CD14-positive monocyte (primary cell): ENCODE measurements at regions not wholly inside any gene's neighbourhood (a gene's known extent, or its start where the extent isn't known, plus 50 kb on each side); places are given as distances from the start of the nearest gene placed in this dataset.

Experiments
- DNase-seq, 3 donors: peaks; one replicate each; pipeline ENCODE4 v3.0.0-alpha.2; 2011 to 2022
- H2AFZ ChIP-seq: 2 replicates; pipeline ENCODE4 v1.6.0; 2012; ENCODE audit warnings: mild to moderate bottlenecking, low read depth, low read length, inconsistent platforms; ENCODE audit not compliant: insufficient read depth, poor library complexity, severe bottlenecking
- H3K27ac ChIP-seq, 2 donors: 1 replicate in 1 of 2; 2 replicates in 1 of 2; pipeline ENCODE4 v1.5.1; 2012 to 2013; ENCODE audit warnings: low read length in 2 of 2, control low read depth in 1 of 2, inconsistent platforms in 1 of 2, low read depth in 1 of 2, mild to moderate bottlenecking in 1 of 2
- H3K27me3 ChIP-seq, 2 donors: one replicate each; pipeline versions ENCODE4 v1.6.0 to v1.6.1; 2011 to 2013; ENCODE audit warnings: low read length in 2 of 2; ENCODE audit not compliant: control insufficient read depth in 2 of 2, insufficient read depth in 2 of 2
- H3K36me3 ChIP-seq, 2 donors: replicated peaks in 1 of 2; 1 replicate in 1 of 2; 2 replicates in 1 of 2; pipeline versions ENCODE4 v1.5.1 to v1.6.1; 2012 to 2013; ENCODE audit warnings: low read length in 2 of 2, control low read depth in 1 of 2, inconsistent platforms in 1 of 2, mild to moderate bottlenecking in 1 of 2; ENCODE audit not compliant: insufficient read depth in 2 of 2, control insufficient read depth in 1 of 2
- H3K4me1 ChIP-seq, 2 donors: 1 replicate in 1 of 2; 2 replicates in 1 of 2; pipeline versions ENCODE4 v1.5.1 to v1.6.1; 2012 to 2013; ENCODE audit warnings: low read length in 2 of 2, control low read depth in 1 of 2, inconsistent platforms in 1 of 2, mild to moderate bottlenecking in 1 of 2, moderate library complexity in 1 of 2; ENCODE audit not compliant: insufficient read depth in 2 of 2, control insufficient read depth in 1 of 2
- H3K4me2 ChIP-seq: replicated peaks from 2 replicates; pipeline ENCODE3; 2012; ENCODE audit warnings: low read length, moderate library complexity, mild to moderate bottlenecking; ENCODE audit not compliant: poor library complexity, severe bottlenecking; ENCODE audit errors: extremely low read depth
- H3K4me3 ChIP-seq, 3 experiments: fragments of 200-600 bp in 1 of 3; sonication (generic) in 1 of 3; replicated peaks in 1 of 3; 1 replicate in 2 of 3; 2 replicates in 1 of 3; pipeline ENCODE4 v1.5.1; 2011 to 2013; ENCODE audit warnings: low read length in 3 of 3, mild to moderate bottlenecking in 3 of 3, control low read depth in 2 of 3, low read depth in 2 of 3, inconsistent platforms in 1 of 3, moderate library complexity in 1 of 3
- H3K79me2 ChIP-seq: 2 replicates; pipeline ENCODE4 v1.6.0; 2012; ENCODE audit warnings: mild to moderate bottlenecking, control low read depth, inconsistent platforms, low read length, moderate library complexity; ENCODE audit not compliant: insufficient read depth
- H3K9ac ChIP-seq: 2 replicates; pipeline ENCODE4 v1.6.0; 2017; ENCODE audit warnings: low read length, mild to moderate bottlenecking; ENCODE audit not compliant: insufficient read depth, poor library complexity, severe bottlenecking
- H3K9me3 ChIP-seq, 2 donors: replicated peaks in 1 of 2; 1 replicate in 1 of 2; 2 replicates in 1 of 2; pipeline versions ENCODE4 v1.5.1 to v1.6.1; 2012 to 2013; ENCODE audit warnings: low read length in 2 of 2, control low read depth in 1 of 2; ENCODE audit not compliant: control insufficient read depth in 1 of 2, insufficient read depth in 1 of 2
- H4K20me1 ChIP-seq: 2 replicates; pipeline ENCODE4 v1.6.0; 2012; ENCODE audit warnings: mild to moderate bottlenecking, low read length, control low read depth, moderate library complexity; ENCODE audit not compliant: insufficient read depth
- H3K27ac Mint-ChIP-seq, 7 donors: one replicate each; pipeline ENCODE4 v1.8.0; 2020; ENCODE audit warnings: mild to moderate bottlenecking in 7 of 7, mixed read lengths in 7 of 7, moderate library complexity in 6 of 7, inconsistent platforms in 2 of 7
- H3K27me3 Mint-ChIP-seq, 3 donors: one replicate each; pipeline ENCODE4 v1.8.0; 2021 to 2022; ENCODE audit warnings: low read depth in 3 of 3, mild to moderate bottlenecking in 3 of 3, mixed read lengths in 3 of 3, moderate library complexity in 3 of 3, inconsistent platforms in 1 of 3
- H3K36me3 Mint-ChIP-seq, 2 donors: one replicate each; pipeline ENCODE4 v1.8.0; 2020; ENCODE audit warnings: mixed read lengths in 2 of 2, inconsistent platforms in 1 of 2, mild to moderate bottlenecking in 1 of 2
- H3K4me1 Mint-ChIP-seq: one replicate; pipeline ENCODE4 v1.8.0; 2020; ENCODE audit warnings: mild to moderate bottlenecking, mixed read lengths
- H3K4me3 Mint-ChIP-seq, 2 donors: one replicate each; pipeline ENCODE4 v1.8.0; 2020; ENCODE audit warnings: mild to moderate bottlenecking in 2 of 2, mixed read lengths in 2 of 2, moderate library complexity in 1 of 2
- H3K9me3 Mint-ChIP-seq, 7 donors: one replicate each; pipeline ENCODE4 v1.8.0; 2020 to 2022; ENCODE audit warnings: mixed read lengths in 7 of 7, mild to moderate bottlenecking in 6 of 7, moderate library complexity in 6 of 7, inconsistent platforms in 2 of 7
- WGBS: methylation state at CpG from one replicate; pipeline ENCODE4 v1.1.5; 2013; ENCODE audit warnings: missing lambda C conversion rate; ENCODE audit not compliant: insufficient coverage; 5-methylcytosine and 5-hydroxymethylcytosine counted together
- intact Hi-C, 2 donors: fragments of 100-400 bp; cut with micrococcal nuclease; formaldehyde crosslinking; loops; one replicate each; pipeline versions ENCODE4 v1.15.0 to v1.15.1; 2023
- TF ChIP-seq, protein P1 (sequence below): fragments of 200-600 bp; IDR thresholded peaks from one replicate; pipeline ENCODE4 v1.8.0; 2022; ENCODE audit warnings: antibody characterized with exemption, mild to moderate bottlenecking

DNA sequence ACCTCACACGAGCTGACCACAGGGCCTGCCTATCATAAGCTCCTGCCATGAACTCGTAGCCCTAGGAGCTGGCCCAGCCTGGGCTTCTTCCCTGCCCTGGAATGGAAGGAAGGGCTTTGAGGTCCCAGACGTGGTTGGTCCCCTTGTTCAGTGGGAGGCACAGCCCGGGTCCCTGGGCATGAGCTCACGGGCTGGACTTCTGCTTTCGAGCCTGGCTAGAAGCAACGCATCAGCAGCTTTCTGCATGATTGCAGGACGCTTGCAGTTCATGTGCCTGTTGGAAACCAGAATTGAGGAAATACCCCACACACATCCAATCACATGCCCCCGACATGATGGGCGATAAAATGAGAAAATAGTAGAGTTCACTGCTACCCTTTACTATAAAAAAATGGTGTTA lies 293.3 kb downstream of the MAF start:
- TF ChIP-seq, protein P1, sequence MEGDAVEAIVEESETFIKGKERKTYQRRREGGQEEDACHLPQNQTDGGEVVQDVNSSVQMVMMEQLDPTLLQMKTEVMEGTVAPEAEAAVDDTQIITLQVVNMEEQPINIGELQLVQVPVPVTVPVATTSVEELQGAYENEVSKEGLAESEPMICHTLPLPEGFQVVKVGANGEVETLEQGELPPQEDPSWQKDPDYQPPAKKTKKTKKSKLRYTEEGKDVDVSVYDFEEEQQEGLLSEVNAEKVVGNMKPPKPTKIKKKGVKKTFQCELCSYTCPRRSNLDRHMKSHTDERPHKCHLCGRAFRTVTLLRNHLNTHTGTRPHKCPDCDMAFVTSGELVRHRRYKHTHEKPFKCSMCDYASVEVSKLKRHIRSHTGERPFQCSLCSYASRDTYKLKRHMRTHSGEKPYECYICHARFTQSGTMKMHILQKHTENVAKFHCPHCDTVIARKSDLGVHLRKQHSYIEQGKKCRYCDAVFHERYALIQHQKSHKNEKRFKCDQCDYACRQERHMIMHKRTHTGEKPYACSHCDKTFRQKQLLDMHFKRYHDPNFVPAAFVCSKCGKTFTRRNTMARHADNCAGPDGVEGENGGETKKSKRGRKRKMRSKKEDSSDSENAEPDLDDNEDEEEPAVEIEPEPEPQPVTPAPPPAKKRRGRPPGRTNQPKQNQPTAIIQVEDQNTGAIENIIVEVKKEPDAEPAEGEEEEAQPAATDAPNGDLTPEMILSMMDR: no peak
- peak overlapping the region in 1 of 2 donors; percentile 18 for H3K27ac ChIP-seq
- H3K36me3 ChIP-seq: no peaks in the 10 kb centered on the region
- H3K4me1 Mint-ChIP-seq: peaks cover 23% of the 10 kb centered on the region
- intact Hi-C loops: no loop called here
- H3K4me2 ChIP-seq: peak overlapping the region; percentile 3
- H3K27me3 Mint-ChIP-seq: peaks cover 8 to 14% (median 11%) of the 10 kb centered on the region in 3 donors
- H3K27ac Mint-ChIP-seq: peak overlapping the region in 4 of 7 donors; percentile 26 to 85 (median 50)
- DNase-seq: peak; percentile 64 to 86 (median 72)
- H3K9me3 Mint-ChIP-seq: no peaks in the 10 kb centered on the region
- no peaks in the 10 kb centered on the region for H3K9me3 ChIP-seq
- no peaks in the 10 kb centered on the region for H3K27me3 ChIP-seq
- no peak overlapping the region for H2AFZ ChIP-seq
- no peak overlapping the region for H3K4me3 Mint-ChIP-seq
- H3K9ac ChIP-seq: no peak overlapping the region
- H4K20me1 ChIP-seq: no peaks in the 10 kb centered on the region
- H3K79me2 ChIP-seq: no peaks in the 10 kb centered on the region
- no peak overlapping the region for H3K4me3 ChIP-seq
- no peaks in the 10 kb centered on the region for H3K36me3 Mint-ChIP-seq
- H3K4me1 ChIP-seq: peaks cover 14 to 16% of the 10 kb centered on the region in 2 donors
- WGBS: 33% methylated on average over 7 of the region's 10 CpGs

DNA sequence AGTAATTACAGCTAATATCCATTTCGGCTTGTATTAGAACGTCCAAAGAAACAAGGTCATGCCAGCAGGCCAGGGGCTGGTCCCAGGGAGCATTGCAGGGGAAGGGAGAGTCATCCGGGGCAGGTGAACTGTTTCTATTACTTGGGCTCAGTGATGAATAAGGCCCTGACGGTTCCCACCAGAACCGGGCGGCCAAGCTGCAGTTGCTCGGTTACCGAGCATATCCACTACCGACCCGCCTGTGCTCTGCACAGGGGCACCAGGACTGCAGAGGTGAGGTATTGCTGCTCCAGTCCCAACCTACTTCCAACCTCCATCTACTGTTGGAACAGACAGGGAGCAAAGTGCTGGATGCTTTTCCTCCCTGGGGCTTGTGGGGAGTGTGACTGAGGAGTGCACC lies 295.5 kb downstream of the MAF start:
- Histone ChIP-seq H3K4me2 (no peak overlapping the region), H3K9me3 (no peaks in the 10 kb centered on the region), H3K27ac (no peak overlapping the region), H3K27me3 (no peaks in the 10 kb centered on the region), H3K36me3 (no peaks in the 10 kb centered on the region), H4K20me1 (no peaks in the 10 kb centered on the region), H3K4me1 (peaks cover 14 to 16% of the 10 kb centered on the region in 2 donors), H3K4me3 (no peak overlapping the region), H2AFZ (no peak overlapping the region), H3K9ac (no peak overlapping the region), H3K79me2 (no peaks in the 10 kb centered on the region)
- Mint-ChIP-seq H3K36me3 (no peaks in the 10 kb centered on the region), H3K27ac (no peak overlapping the region), H3K4me3 (no peak overlapping the region), H3K4me1 (peaks cover 22% of the 10 kb centered on the region), H3K9me3 (peaks cover 0 to 3% (median 0%) of the 10 kb centered on the region in 7 donors), H3K27me3 (peaks cover 5 to 17% (median 8%) of the 10 kb centered on the region in 3 donors)
- intact Hi-C loops: no loop called here
- TF ChIP-seq, protein P1: no peak
- 99% methylated on average over 10 of the region's 10 CpGs for WGBS
- no peak for DNase-seq
